ENCODE measurements at regions not wholly inside any gene's neighbourhood (a gene's known extent, or its start where the extent isn't known, plus 50 kb on each side); places are given as distances from the start of the nearest gene placed in this dataset.

- no peak for TF ChIP-seq POLR2A (IDR thresholded peaks at IDR 0.05)
- TF ChIP-seq, protein P1, sequence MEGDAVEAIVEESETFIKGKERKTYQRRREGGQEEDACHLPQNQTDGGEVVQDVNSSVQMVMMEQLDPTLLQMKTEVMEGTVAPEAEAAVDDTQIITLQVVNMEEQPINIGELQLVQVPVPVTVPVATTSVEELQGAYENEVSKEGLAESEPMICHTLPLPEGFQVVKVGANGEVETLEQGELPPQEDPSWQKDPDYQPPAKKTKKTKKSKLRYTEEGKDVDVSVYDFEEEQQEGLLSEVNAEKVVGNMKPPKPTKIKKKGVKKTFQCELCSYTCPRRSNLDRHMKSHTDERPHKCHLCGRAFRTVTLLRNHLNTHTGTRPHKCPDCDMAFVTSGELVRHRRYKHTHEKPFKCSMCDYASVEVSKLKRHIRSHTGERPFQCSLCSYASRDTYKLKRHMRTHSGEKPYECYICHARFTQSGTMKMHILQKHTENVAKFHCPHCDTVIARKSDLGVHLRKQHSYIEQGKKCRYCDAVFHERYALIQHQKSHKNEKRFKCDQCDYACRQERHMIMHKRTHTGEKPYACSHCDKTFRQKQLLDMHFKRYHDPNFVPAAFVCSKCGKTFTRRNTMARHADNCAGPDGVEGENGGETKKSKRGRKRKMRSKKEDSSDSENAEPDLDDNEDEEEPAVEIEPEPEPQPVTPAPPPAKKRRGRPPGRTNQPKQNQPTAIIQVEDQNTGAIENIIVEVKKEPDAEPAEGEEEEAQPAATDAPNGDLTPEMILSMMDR (IDR thresholded peaks at IDR 0.05), result no peak
These were observed 867.4 kb downstream of the TECRL start for GRCh38 chr4:63541828-63542227.

Data from uterus (tissue), 2 donors.